ENCODE measurements at regions not wholly inside any gene's neighbourhood (a gene's known extent, or its start where the extent isn't known, plus 50 kb on each side); places are given as distances from the start of the nearest gene placed in this dataset.
A peak's percentile ranks its signal among the peaks of the same experiment; 100 is the strongest.

- in situ Hi-C loops (cut with HindIII; ENCODE audit: low sequenced_read_pairs): no loop called here
These were observed 174.5 kb downstream of the KATNAL1 start for GRCh38 chr13:30132623-30133553.

DNA sequence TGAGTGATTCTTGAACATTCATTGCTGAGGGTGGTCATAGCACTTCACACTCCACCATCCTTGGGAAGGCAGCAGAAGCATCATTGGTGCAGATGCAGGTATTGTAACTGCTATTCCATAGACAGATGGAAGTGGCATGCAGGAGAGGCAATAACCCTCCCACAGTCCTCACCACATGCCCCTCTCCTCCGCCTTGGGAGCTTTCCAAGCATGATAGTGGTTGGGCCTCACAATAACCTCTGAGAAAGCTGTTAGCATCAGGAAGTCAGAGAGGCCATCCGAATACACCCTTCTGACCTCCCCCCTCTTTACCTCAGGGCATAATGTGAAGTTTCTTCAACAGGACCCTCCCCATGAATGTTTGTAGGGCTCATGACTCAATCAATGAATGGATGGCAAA is 177.9 kb downstream of the KATNAL1 start:
- in situ Hi-C loops (cut with HindIII; ENCODE audit: low sequenced_read_pairs): no loop called here
- H3K4me3 ChIP-seq (ENCODE audit: low read depth, low read length): no peak overlapping the region
- TF ChIP-seq, protein P1, sequence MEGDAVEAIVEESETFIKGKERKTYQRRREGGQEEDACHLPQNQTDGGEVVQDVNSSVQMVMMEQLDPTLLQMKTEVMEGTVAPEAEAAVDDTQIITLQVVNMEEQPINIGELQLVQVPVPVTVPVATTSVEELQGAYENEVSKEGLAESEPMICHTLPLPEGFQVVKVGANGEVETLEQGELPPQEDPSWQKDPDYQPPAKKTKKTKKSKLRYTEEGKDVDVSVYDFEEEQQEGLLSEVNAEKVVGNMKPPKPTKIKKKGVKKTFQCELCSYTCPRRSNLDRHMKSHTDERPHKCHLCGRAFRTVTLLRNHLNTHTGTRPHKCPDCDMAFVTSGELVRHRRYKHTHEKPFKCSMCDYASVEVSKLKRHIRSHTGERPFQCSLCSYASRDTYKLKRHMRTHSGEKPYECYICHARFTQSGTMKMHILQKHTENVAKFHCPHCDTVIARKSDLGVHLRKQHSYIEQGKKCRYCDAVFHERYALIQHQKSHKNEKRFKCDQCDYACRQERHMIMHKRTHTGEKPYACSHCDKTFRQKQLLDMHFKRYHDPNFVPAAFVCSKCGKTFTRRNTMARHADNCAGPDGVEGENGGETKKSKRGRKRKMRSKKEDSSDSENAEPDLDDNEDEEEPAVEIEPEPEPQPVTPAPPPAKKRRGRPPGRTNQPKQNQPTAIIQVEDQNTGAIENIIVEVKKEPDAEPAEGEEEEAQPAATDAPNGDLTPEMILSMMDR (IDR thresholded peaks at IDR 0.05; ENCODE audit: low read depth, low read length): no peak
- DNase-seq (ENCODE audit: low read depth, low spot score): no peak

More at GRCh38 chr13:30132623-30133553, 174.5 kb downstream of the KATNAL1 start:
- TF ChIP-seq, protein P1 (IDR thresholded peaks at IDR 0.05; ENCODE audit: low read depth, low read length): peak; percentile 91
- H3K4me3 ChIP-seq (ENCODE audit: low read depth, low read length): no peak overlapping the region
- DNase-seq (ENCODE audit: low read depth, low spot score): peak; percentile 90

- no peak for DNase-seq (ENCODE audit: low read depth, low spot score)
- in situ Hi-C loops (cut with HindIII; ENCODE audit: low sequenced_read_pairs): no loop called here
- no peak overlapping the region for H3K4me3 ChIP-seq (ENCODE audit: low read depth, low read length)
- TF ChIP-seq, protein P1 (IDR thresholded peaks at IDR 0.05; ENCODE audit: low read depth, low read length): no peak
These were observed 178.8 kb downstream of the KATNAL1 start for GRCh38 chr13:30128591-30128990.

- in situ Hi-C loops (cut with HindIII; ENCODE audit: low sequenced_read_pairs): no loop called here
- TF ChIP-seq, protein P1 (IDR thresholded peaks at IDR 0.05; ENCODE audit: low read depth, low read length): no peak
- no peak overlapping the region for H3K4me3 ChIP-seq (ENCODE audit: low read depth, low read length)
These were observed 179.3 kb downstream of the KATNAL1 start for GRCh38 chr13:30128095-30128494.

DNA sequence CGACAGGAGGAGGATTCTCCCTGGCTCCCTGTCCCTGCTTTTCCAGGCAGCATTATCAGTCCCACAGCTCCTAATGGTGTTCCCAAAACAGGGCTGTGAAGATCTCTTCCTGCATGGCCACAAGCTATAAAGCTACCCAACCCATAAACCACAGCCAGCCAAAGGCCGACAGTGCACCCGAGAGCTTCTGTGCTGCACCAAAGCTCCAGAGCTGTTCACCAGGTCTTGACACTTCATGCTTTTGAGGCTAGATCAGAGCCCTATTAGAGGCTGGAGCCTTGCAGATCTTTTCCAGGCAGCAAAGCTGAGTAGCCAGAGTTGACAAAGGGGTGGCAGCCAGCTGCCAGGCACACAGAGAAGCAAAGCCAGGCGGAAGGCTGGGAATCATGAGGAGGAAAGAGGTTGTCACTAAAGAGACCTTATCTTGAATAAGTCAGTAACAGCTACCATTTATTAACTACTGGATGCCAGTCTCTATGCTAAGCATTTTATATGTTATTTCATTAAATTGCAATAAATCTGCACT is 180.4 kb downstream of the KATNAL1 start:
- in situ Hi-C loops (cut with HindIII; ENCODE audit: low sequenced_read_pairs): no loop called here
- no peak overlapping the region for H3K4me3 ChIP-seq (ENCODE audit: low read depth, low read length)
- peak; percentile 41 for DNase-seq (ENCODE audit: low read depth, low spot score)
- TF ChIP-seq, protein P1 (IDR thresholded peaks at IDR 0.05; ENCODE audit: low read depth, low read length): no peak

More at GRCh38 chr13:30128095-30128494, 179.3 kb downstream of the KATNAL1 start:
- no peak for DNase-seq (ENCODE audit: low read depth, low spot score)

GRCh38 chr13:30125422-30126073 is 181.8 kb downstream of the KATNAL1 start:
- TF ChIP-seq, protein P1 (IDR thresholded peaks at IDR 0.05; ENCODE audit: low read depth, low read length): no peak
- H3K4me3 ChIP-seq (ENCODE audit: low read depth, low read length): no peak overlapping the region
- DNase-seq (ENCODE audit: low read depth, low spot score): peak; percentile 91
- in situ Hi-C loops (cut with HindIII; ENCODE audit: low sequenced_read_pairs): no loop called here

Measured in astrocyte of the spinal cord (primary cell).